Stimulated activated CD4-positive, alpha-beta T cell treated with anti-CD3 and anti-CD28 coated beads, Interleukin-4, amount 100 ng/mL, for 1 hour (primary cell): ENCODE measurements at regions not wholly inside any gene's neighbourhood (a gene's known extent, or its start where the extent isn't known, plus 50 kb on each side); places are given as distances from the start of the nearest gene placed in this dataset.

Experiments used
- DNase-seq: peaks from one replicate; pipeline ENCODE4 v3.0.0-alpha.2; 2020

GRCh38 chr13:72151241-72151640, 284.2 kb upstream of the DACH1 start:
- no peak for DNase-seq

DNA sequence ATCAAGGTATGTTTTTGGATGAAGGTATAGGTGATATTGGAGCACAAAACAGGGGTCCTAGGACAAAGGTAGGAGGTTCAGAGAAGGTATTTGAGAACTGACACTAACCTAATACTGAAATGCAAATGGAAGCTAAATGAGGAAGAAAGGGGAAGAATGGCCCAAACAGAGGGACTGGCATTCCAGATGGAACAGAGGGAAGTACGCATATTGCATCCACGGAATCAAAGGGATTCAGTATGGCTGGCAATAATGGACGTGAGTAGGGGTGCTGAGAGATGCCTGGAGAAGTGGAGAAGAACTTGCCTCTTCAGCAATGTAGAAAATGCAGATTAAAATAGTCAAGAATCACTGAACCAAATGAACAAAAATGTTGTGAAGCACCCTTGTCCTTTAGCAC, 283.5 kb upstream of the DACH1 start:
- no peak for DNase-seq

- DNase-seq = no peak
These were observed 282.7 kb upstream of the DACH1 start for GRCh38 chr13:72149701-72150100.

DNA sequence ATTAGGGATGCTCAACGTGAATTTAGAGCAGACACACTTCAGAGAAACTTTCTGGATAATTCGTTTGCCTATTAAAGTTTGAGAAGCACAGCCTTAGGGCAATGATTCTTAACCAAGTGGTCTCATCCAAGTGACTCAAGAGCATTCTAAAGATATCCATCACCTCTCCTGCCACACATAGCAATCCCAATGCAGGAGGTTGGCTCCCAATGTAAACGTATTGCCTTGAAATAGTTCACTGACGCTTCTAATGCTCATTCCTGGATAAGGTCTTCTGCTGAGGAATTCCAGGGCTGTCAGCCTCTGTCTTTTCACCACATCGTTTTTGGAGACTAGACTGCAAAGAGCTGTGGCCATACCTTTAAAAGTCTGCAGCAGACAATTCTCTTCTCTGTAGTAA, 279.8 kb upstream of the DACH1 start:
- DNase-seq = no peak

DNA sequence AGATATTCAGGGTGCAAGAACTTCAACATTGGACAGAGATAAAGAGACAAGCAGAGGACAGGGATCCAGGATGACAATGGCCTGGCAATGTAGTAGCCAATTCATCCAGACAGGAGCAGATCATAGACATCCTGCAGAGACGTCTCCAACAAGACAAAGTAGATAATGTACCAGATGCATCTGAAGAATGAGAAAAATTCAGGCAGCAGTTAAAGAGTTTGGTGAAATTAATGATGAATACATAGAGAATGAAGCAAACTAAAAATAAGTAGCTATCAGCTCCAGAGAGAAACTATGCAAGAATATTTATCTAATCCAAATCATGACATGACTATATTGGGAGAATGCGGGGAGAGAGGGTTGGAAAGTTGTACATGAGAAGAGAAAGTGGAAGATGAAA, 278.4 kb upstream of the DACH1 start:
- no peak for DNase-seq

GRCh38 chr13:72144636-72145035, 277.6 kb upstream of the DACH1 start:
- no peak for DNase-seq

- DNase-seq = no peak
These were observed 275.0 kb upstream of the DACH1 start for GRCh38 chr13:72141855-72142519.

DNA sequence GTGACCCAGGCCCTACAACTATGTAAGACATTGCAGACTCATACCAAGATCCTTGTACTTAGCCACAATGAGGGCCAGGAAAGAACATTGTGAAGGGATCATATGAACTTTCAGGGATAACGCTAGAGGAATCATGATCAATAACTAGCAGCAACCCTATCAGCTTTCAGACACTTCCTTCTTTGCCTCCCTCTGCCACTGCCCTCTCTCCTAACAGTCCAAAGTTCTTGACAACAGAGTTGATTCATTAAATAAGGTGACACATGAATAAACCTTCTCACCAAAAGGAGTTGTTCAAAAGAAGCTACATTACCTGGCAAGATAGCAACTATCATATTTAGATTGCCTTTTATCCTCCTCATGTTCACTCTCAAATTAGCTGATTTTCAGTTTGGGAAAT, 272.2 kb upstream of the DACH1 start:
- no peak for DNase-seq

- no peak for DNase-seq
These were observed 265.1 kb upstream of the DACH1 start for GRCh38 chr13:72132075-72132474.

DNA sequence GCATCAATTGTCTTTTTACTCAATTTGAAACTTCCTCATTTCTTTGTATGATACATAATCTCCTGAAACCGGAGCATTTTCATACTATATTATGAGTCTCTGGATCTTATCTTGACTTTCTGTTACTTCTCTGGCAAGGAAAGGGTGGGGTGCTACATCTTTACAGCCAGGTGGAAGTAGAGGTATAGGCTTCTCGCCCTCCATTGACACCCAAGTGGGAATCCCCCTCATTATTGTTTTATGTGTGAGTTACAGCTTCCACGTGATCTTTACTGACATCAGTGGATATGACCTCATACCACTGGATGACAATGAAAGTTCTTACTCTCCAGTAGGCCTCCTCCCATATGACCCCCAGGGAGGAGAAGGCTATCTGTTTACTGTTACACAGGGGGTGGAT, 262.1 kb upstream of the DACH1 start:
- no peak for DNase-seq

DNA sequence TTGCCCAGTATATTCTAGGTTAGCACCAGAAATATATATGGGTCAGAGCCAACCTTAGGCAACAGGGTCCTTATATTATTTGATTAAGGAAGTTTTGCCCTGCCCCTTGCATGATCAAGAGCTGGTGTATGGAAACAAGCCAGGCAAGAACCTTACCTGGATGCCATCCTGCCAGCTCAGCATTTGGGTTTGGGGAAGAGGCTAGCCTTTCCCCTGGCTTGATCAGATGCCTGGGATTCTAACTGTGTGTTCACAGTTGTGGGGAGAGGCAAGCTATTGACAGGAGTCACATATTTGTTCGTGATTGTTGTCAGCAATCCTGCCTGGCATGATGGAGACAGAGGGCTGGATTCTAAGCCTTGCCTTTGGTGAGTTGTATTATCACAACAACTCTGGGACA, 260.0 kb upstream of the DACH1 start:
- no peak for DNase-seq

GRCh38 chr13:72126424-72126823, 259.4 kb upstream of the DACH1 start:
- DNase-seq = no peak

DNA sequence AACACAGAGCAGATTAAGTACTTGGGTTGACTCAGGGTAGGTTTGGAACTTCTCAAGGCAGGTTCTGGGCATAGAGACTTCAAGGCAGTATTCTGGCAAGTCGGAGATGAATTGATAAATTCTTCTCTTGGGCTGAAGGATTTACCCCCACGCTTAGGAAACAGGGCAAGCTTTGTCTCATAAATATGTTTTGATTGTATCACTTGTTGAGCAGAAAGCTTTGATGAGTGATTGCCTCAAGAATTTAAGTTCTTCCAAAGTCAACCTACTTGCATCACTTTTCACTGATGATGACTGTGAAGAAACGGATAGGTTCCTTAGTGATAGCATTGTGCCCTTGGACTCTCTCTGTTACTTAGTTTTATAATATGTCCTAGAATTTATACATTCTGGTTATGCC, 258.6 kb upstream of the DACH1 start:
- DNase-seq = no peak

GRCh38 chr13:72122661-72123255, 255.8 kb upstream of the DACH1 start:
- DNase-seq = no peak

DNA sequence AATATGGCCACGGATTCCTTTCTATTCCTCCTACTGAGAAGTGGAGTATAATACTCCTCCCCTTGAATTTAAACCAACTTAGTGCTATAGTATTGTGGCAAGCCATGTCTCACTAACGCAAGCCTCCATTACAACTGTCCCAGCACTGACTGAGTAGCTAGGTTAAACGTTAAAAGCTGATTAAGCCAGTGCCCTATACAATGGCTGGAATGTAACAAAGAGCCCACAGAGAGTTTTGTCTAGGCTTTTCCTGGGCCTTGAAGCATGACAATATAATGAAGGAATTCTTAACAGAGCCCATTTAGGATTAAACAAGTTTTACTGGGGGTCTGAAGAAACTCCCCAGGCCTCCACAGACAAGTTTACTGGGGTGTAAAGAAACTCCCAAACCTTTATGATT, 254.5 kb upstream of the DACH1 start:
- no peak for DNase-seq

DNA sequence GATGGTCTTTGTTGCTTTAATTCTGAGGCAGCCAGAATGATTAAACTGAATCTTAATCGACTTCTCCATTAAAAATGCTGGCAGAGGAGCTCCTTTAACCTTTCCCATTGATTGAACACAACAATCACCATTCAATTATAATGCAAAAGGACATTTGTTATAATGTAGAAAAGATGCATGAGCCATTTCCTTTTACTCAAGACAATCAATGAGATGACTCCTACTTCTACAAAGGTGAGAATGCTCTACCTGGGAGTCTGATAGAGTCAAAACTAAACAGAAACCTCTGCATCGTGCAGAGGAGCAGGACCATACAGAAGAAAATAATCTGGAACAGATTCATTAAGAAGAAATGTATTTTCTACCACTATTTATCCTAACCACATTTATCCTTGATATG, 253.6 kb upstream of the DACH1 start:
- no peak for DNase-seq

DNA sequence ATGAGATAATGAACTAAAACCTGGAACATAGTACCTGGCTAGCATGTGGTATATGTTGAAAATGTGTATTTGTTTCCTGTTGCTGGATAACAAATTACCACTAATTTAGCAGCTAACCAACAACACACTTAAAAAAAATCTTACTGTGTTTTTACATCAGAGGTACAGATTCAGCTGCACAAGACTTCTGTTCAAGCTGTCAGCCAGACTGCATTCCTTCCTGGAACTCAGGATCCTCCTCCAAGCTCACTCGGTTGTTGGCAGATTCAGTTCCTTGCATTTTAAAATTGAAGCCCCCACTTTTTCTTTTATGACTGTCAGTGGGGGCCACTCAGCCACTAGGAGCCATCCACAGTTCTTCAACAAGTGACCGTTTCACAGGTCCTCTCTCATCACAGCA, 246.9 kb upstream of the DACH1 start:
- no peak for DNase-seq

DNA sequence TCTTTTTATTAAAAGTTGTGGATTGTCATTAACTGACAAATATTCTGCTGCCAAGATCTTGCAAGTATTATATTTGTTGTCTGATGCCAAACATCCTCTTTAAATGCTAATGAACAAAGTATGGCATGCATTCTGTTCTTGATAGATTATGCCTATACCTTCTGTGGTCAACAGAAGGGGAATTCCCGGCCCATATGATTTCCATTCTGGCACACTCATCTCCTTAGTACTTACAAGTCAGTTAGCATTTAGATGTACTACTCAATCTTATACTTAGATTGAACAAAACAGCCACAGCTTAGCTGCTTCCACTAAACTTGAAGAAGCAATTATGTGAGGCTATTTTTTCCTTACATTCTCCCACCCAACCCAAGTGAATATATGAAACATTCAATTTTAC, 246.1 kb upstream of the DACH1 start:
- no peak for DNase-seq

- no peak for DNase-seq
These were observed 245.2 kb upstream of the DACH1 start for GRCh38 chr13:72112216-72112615.

DNA sequence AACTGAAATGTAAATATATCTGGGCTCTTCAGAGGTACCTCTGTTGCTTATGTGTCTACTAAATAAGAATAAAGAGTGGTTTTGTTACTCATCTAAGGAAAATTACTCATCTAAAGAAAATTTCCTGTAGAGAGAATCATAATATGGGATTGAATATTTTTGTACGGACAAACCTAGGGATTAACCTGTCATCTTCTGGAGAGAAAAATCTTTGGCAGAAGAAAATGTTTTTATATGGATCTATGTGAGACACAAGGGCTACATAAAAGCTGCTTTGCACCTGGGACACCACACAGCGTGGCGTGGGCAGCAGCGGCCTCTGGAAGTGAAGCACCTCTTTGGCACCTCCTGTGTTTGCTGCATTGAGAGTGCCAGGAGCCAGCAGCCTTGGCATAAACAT, 242.9 kb upstream of the DACH1 start:
- DNase-seq = no peak

DNA sequence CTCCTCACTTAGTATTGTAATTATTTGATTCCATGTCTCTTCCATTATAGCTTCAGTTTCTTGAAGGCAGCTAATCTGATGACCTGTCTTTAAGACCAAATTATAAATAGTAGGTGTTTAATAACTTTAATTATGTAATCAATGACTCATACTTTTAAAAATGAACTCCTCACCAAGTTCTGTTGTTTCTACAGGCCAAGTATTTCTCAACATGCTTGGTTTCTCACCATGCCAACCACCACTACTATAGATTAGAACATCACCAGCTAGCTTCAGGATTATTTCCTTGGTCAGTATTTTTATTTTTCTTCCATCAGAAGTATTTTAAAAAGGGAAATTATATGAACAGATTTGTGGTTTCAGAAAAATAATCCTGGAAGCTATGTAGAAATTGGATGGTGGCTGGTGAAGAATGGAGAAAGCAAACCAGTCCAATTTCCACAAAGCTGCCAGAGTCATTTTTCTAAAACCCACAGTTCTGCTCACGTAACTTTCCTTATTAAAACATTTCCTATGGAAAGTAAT, 237.7 kb upstream of the DACH1 start:
- no peak for DNase-seq

GRCh38 chr13:72101768-72102400, 234.9 kb upstream of the DACH1 start:
- DNase-seq = no peak

DNA sequence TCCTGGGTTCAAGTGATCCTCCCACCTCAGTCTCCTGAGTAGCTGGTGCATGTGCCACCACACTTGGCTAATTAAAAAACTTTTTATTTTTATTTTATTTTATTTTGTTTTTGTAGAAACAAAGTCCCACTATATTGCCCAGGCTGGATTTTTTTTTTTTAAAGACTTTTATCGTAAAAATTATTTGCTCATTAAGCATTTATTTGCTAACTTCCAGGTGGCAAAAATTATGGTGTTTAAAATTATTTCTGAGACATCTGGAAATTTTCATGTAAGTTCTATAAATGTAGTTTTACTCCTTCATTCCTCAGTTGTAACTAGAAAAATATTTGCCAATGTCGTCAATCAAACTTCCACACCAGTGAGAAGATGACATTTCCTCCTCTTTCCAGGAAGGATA, 233.3 kb upstream of the DACH1 start:
- DNase-seq = no peak

DNA sequence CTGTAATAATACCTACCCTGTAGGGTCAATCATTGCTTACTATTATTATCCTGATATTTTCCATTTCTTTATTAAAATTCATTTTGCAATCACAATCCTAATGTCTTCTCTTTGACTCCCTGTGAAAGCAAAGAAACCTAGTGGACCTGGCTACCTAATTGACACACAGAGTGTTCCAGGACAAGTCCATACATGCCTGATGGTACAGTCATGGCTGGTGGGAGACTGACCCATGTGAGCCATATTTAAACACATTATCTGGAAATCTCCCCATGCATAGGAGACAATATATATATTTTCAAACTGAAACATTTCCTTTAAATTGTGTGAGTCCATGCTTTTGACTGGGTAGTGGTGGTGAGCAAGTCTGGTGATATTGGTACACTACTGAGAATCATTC, 230.6 kb upstream of the DACH1 start:
- no peak for DNase-seq

- no peak for DNase-seq
These were observed 226.3 kb upstream of the DACH1 start for GRCh38 chr13:72093262-72093661.
